ENCODE measurements at regions not wholly inside any gene's neighbourhood (a gene's known extent, or its start where the extent isn't known, plus 50 kb on each side); places are given as distances from the start of the nearest gene placed in this dataset.

- TF ChIP-seq EZH2phosphoT487 (IDR thresholded peaks at IDR 0.05; ENCODE audit: insufficient read depth, low read depth) (no peak), EZH2 (IDR thresholded peaks at IDR 0.05; ENCODE audit: insufficient read depth, poor library complexity, severe bottlenecking) (no peak)
Observed at GRCh38 chr1:157196245-157196543, 58.0 kb upstream of the ETV3 start.
